ENCODE measurements at regions not wholly inside any gene's neighbourhood (a gene's known extent, or its start where the extent isn't known, plus 50 kb on each side); places are given as distances from the start of the nearest gene placed in this dataset.
A peak's percentile ranks its signal among the peaks of the same experiment; 100 is the strongest.

DNA sequence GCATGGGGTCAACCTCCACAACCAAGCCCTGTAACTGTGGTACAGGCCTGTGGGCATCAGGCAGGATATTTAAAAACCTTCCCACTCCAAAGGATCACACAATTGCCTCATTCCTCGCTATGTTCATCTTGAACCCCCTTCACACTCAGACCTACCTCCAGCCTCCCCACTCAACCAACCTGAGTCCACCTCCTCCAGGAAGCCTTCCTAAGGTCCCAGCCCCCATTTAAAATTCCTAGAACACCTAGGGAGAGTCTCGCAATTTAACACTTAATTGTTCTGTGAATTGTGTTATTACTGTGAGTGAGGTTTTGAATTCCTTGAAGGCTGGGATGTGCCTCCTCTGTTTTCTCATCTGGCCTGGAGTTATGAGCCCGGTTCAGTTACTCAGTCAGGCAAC lies 93.1 kb upstream of the SMNDC1 start:
- Histone ChIP-seq H3K9me2 (replicated peaks; ENCODE audit: insufficient read depth) (no peaks in the 10 kb centered on the region), H3K79me2 (no peaks in the 10 kb centered on the region), H3K4me3 (no peak overlapping the region), H3K36me3 (replicated peaks; ENCODE audit: insufficient read depth, low read depth) (no peaks in the 10 kb centered on the region), H3K4me1 (ENCODE audit: insufficient read depth) (peaks cover 20% of the 10 kb centered on the region), H3K27me3 (no peaks in the 10 kb centered on the region), H4K20me1 (ENCODE audit: insufficient read depth, poor library complexity, severe bottlenecking) (no peaks in the 10 kb centered on the region), H3K27ac (peak overlapping the region; percentile 95), H3K4me2 (no peak overlapping the region), H2AFZ (no peak overlapping the region), H3K9me3 (ENCODE audit: low read depth) (no peaks in the 10 kb centered on the region)
- no peak for DNase-seq (ENCODE audit: low spot score)
- TF ChIP-seq, protein P1, sequence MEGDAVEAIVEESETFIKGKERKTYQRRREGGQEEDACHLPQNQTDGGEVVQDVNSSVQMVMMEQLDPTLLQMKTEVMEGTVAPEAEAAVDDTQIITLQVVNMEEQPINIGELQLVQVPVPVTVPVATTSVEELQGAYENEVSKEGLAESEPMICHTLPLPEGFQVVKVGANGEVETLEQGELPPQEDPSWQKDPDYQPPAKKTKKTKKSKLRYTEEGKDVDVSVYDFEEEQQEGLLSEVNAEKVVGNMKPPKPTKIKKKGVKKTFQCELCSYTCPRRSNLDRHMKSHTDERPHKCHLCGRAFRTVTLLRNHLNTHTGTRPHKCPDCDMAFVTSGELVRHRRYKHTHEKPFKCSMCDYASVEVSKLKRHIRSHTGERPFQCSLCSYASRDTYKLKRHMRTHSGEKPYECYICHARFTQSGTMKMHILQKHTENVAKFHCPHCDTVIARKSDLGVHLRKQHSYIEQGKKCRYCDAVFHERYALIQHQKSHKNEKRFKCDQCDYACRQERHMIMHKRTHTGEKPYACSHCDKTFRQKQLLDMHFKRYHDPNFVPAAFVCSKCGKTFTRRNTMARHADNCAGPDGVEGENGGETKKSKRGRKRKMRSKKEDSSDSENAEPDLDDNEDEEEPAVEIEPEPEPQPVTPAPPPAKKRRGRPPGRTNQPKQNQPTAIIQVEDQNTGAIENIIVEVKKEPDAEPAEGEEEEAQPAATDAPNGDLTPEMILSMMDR (IDR thresholded peaks at IDR 0.05; ENCODE audit: poor library complexity), result no peak
- TF ChIP-seq EZH2 (IDR thresholded peaks at IDR 0.05; ENCODE audit: borderline replicate concordance) (no peak), EZH2phosphoT487 (IDR thresholded peaks at IDR 0.05; ENCODE audit: low read depth, severe bottlenecking, unreplicated experiment) (no peak)
- WGBS (ENCODE audit: low lambda C conversion rate, missing lambda C conversion rate), result 91% methylated on average over 3 of the region's 3 CpGs

DNA sequence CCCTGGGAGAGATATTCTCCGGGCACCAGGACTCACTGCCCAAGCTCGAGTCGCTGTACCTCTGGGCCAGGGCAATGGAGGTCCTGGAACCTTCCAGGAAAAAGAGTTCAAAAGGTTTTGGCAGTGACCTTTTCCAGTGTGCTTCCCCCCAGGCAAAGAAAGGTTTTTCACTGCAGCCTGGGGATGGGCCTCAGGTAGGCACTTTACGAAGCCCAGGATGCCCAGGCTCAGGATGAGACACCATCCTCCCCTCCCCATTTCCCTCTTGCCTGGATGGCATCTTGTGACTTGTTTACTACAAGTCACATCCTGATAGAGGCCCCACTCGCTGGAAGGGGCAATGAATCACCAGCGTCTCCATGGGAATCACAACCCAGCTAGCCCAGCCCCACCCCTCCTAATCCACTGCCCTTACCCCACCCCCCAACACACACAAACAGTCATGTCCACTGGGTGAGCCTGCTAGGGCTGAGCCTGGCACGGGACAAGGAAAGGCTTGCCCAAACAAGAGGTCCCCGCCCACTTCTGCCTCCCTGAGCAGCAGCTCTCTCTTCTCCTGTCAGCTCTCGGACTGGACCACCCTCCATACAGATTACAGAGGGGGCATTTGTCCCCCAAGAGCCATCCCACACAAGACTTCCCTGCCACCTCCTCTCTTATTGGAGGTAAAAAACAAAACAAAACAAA lies 93.8 kb upstream of the SMNDC1 start:
- Histone ChIP-seq H3K27me3 (no peaks in the 10 kb centered on the region), H3K4me3 (no peak overlapping the region), H2AFZ (no peak overlapping the region), H3K27ac (peak overlapping the region; percentile 95), H3K36me3 (replicated peaks; ENCODE audit: insufficient read depth, low read depth) (no peaks in the 10 kb centered on the region), H3K4me2 (peak overlapping the region; percentile 53), H3K79me2 (no peaks in the 10 kb centered on the region), H3K4me1 (ENCODE audit: insufficient read depth) (peaks cover 16% of the 10 kb centered on the region), H3K9me3 (ENCODE audit: low read depth) (no peaks in the 10 kb centered on the region), H3K9me2 (replicated peaks; ENCODE audit: insufficient read depth) (no peaks in the 10 kb centered on the region), H4K20me1 (ENCODE audit: insufficient read depth, poor library complexity, severe bottlenecking) (no peaks in the 10 kb centered on the region)
- WGBS (ENCODE audit: low lambda C conversion rate, missing lambda C conversion rate), result 52% methylated on average over 9 of the region's 9 CpGs
- TF ChIP-seq EZH2phosphoT487 (IDR thresholded peaks at IDR 0.05; ENCODE audit: low read depth, severe bottlenecking, unreplicated experiment) (no peak), EZH2 (IDR thresholded peaks at IDR 0.05; ENCODE audit: borderline replicate concordance) (no peak)
- TF ChIP-seq, protein P1 (IDR thresholded peaks at IDR 0.05; ENCODE audit: poor library complexity), result no peak
- DNase-seq (ENCODE audit: low spot score), result peak; percentile 92

DNA sequence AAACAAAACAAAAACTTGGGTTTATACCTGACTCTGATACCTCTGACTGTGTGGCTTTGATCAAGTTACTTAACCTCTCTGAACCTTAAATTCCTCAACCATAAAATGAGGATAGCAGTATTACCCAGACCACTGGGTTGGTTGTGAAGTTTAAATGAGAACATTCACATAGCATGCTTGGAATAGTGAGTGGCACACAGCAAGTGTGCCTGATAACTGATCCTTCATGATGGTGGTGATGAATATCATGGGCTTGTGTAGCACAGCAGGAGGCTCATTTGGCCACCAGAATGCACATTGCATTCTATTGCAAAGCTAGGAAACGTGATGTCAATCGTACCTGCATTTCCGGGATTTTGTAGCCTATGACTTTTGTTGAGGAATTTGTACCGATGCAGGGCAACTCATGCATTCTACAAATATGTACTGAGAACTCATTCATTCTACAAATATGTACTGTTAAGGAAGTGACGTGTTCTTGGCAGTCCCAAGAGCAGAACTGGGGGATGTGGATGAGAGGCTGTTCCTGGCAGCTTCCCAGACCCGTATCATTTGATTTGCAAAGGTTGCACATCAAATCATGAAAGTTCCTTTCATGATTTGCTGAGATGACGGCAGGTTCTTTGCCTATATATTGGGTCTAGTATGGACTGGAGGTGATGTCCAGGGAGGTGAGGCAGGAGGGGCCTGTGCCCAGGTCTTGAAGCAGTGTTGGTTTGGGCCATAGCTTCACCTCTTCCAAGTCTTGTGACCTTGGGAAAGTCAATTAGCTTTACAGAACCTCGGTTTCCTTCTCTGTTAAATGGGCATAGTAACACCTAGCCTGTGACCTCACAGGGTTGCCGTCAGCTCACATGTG lies 94.6 kb upstream of the SMNDC1 start:
- no peaks in the 10 kb centered on the region for H3K27me3 ChIP-seq
- H3K9me3 ChIP-seq (ENCODE audit: low read depth), result no peaks in the 10 kb centered on the region
- no peaks in the 10 kb centered on the region for H3K9me2 ChIP-seq (replicated peaks; ENCODE audit: insufficient read depth)
- peak overlapping the region; percentile 53 for H3K4me2 ChIP-seq
- H3K4me3 ChIP-seq, result no peak overlapping the region
- no peaks in the 10 kb centered on the region for H4K20me1 ChIP-seq (ENCODE audit: insufficient read depth, poor library complexity, severe bottlenecking)
- peak; percentile 70 for DNase-seq (ENCODE audit: low spot score)
- peak overlapping the region; percentile 85 for H3K27ac ChIP-seq
- H3K4me1 ChIP-seq (ENCODE audit: insufficient read depth), result peaks cover 16% of the 10 kb centered on the region
- 78% methylated on average over 9 of the region's 9 CpGs for WGBS (ENCODE audit: low lambda C conversion rate, missing lambda C conversion rate)
- no peak overlapping the region for H2AFZ ChIP-seq
- no peaks in the 10 kb centered on the region for H3K36me3 ChIP-seq (replicated peaks; ENCODE audit: insufficient read depth, low read depth)
- TF ChIP-seq EZH2phosphoT487 (IDR thresholded peaks at IDR 0.05; ENCODE audit: low read depth, severe bottlenecking, unreplicated experiment) (no peak), EZH2 (IDR thresholded peaks at IDR 0.05; ENCODE audit: borderline replicate concordance) (no peak)
- TF ChIP-seq, protein P1 (IDR thresholded peaks at IDR 0.05; ENCODE audit: poor library complexity), result no peak
- no peaks in the 10 kb centered on the region for H3K79me2 ChIP-seq
